Sciatic nerve (tissue), 2 donors: ENCODE measurements at regions not wholly inside any gene's neighbourhood (a gene's known extent, or its start where the extent isn't known, plus 50 kb on each side); places are given as distances from the start of the nearest gene placed in this dataset.
"Not testable (repeated sequence)": the region's sequence is repeated elsewhere in the genome, so short reads cannot be mapped to it uniquely, and the experiment has no call there.

Source experiments
- ATAC-seq: fragments of 200-7000 bp; cut with Tn5 transposase; one replicate; pipeline ENCODE4 v1.9.1; 2020; ENCODE audit warnings: mild to moderate bottlenecking, moderate library complexity
- DNase-seq: peaks from one replicate; pipeline ENCODE4 v3.0.0-alpha.2; 2020; ENCODE audit warnings: low spot score
- intact Hi-C: fragments of 100-400 bp; cut with DNase I; formaldehyde crosslinking; loops from one replicate; pipeline ENCODE4 v1.14.2; 2022
- donor health status: DM: no; HTN: no; CAD: no.
- donor health status: DM: no; HTN: no; CAD: no.

- intact Hi-C loops, result no loop called here
- DNase-seq, result no peak
- ATAC-seq, result no peak
These were observed 138.4 kb upstream of the FOXA2 start for GRCh38 chr20:22722811-22723210.

DNA sequence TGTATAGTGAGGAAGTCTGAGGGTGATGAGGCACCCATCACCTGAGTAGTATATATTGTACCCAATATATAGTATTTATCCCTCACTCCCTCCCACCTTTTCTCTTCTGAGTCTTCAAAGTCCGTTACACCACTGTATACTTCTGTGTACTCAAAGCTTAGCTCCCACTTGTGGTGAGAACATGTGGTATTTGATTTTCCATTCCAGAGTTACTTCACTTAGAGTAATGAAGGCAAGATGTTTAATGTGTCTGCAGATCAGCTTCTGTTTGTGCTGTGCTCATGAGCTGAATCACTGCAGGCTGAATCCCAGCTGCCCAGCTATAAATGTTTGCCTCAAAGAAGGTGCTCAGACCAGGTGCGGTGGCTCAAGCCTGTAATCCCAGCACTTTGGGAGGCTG lies 139.3 kb upstream of the FOXA2 start:
- ATAC-seq (no peak), DNase-seq (no peak)
- intact Hi-C loops, result no loop called here

DNA sequence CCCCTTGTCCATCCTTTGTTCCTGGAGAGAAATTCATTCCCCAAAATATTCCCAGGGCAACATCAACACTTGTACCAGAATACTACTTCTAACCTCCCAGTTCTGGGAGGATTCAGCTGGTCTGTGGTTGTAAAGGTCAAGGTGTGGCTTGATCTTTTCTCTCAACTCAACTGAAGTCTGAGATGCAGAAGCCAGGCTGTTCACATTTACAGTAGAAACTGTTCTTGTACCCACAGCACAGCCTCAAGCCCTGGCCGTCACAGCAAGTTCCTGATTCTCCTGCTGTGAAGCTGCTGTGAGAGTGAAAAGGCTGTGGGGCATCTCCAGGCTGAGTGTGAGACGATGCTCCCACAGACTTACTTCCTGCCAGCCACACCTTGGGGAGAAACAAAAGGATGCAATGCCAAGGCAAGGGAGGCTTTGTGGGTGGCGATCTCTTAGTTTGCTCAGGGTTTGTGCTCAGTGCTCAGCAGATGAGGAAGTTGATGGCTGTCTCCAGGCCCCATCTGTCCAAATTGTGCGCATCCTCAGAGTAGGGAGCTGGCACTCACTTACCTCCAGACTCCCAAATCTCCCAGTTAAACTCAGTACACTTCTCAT lies 143.9 kb upstream of the FOXA2 start:
- DNase-seq (no peak), ATAC-seq (peak; percentile 65)
- intact Hi-C loops, result no loop called here

DNA sequence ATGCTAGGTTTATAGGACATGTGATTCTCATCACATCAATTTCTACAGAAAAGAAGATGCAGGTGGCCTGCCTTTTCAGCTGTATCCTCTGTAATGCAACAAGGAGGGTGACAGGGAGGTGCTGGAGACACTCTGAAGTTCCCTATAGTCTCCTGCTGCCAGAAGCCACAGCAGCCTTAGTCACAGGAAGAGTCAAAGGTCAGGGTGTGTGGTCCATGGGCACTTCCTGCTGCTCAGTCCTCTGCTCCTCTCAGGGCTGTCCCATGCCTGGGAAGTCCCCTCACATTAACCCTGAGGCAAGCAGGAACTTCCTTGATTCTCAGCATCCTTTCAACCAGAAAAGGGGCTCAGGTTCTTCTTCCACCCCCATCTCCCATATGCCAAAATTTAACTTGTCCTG lies 144.8 kb upstream of the FOXA2 start:
- DNase-seq (no peak), ATAC-seq (no peak)
- intact Hi-C loops, result no loop called here

- intact Hi-C loops, result no loop called here
- ATAC-seq (no peak), DNase-seq (no peak)
These were observed 145.4 kb upstream of the FOXA2 start for GRCh38 chr20:22729616-22730236.

- ATAC-seq, result no peak
- intact Hi-C loops, result no loop called here
- DNase-seq, result no peak
These were observed 148.4 kb upstream of the FOXA2 start for GRCh38 chr20:22732751-22733150.

DNA sequence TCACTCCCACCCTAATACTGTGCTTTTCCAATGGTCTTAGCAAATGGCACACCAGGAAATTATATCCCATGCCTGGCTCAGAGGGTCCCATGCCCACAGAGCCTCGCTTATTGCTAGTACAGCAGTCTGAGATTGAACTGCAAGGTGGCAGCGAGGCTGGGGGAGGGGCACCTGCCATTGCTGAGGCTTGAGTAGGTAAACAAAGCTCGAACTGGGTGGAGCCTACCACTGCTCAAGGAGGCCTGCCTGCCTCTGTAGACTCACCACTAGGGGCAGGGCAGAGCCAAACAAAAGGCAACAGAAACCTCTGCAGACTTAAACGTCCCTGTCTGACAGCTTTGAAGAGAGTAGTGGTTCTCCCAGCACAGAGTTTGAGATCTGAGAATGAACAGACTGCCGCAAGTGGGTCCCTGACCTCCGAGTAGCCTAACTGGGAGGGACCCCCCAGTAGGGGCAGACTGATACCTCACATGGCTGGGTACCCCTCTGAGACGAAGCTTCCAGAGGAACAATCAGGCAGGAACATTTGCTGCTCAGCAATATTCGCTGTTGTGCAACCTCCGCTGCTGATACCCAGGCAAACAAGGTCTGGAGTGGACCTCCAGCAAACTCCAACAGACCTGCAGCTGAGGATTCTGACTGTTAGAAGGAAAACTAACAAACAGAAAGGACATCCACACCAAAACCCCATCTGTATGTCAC lies 150.7 kb upstream of the FOXA2 start:
- DNase-seq, intact Hi-C loops, ATAC-seq: not testable (repeated sequence)

GRCh38 chr20:22740829-22741228 lies 156.5 kb upstream of the FOXA2 start:
- DNase-seq (no peak), ATAC-seq (no peak)
- intact Hi-C loops, result no loop called here

DNA sequence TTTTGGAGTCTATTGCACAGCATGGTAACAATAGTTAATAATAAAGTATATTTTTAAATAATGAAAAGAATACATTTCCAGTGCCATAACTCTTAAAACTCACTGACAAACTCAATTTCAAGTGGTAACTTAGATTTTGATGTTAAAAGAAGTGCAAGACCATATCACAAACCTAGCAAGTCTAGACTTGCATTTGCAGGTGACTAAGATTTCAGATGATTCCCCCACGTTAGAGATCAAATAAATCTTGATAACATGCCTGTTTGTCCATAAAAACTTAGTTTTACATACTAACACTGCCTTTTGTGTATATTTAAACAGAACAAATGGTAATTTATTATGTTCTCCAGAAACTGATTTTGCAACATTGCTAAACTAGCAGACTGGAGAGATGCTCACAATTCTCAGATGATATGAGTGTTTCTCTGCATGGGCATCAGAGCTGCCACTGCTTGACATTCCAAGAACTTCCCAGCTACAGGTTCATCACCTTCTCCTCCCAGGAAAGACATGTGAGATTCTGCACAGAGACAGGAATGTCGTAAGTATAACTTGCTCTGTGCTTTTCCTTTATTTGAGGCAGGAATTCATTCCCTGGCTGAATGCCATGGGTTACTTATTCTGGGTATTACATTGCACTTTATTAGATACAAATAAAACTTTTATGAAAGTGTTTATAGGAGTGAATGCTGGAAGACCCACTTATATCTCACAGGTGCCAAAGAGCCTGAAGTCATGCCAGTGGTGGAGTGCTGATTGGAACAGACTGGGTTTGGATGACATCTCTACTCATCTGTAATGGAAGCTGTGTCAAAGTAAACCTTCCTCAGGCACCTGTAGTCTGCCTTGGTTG lies 160.2 kb upstream of the FOXA2 start:
- intact Hi-C loops, result no loop called here
- DNase-seq, result no peak
- ATAC-seq, result no peak

GRCh38 chr20:22745194-22745500 lies 160.8 kb upstream of the FOXA2 start:
- ATAC-seq (no peak), DNase-seq (no peak)
- intact Hi-C loops, result no loop called here

- intact Hi-C loops, result no loop called here
- DNase-seq, result no peak
These were observed 162.6 kb upstream of the FOXA2 start for GRCh38 chr20:22746957-22747356.

DNA sequence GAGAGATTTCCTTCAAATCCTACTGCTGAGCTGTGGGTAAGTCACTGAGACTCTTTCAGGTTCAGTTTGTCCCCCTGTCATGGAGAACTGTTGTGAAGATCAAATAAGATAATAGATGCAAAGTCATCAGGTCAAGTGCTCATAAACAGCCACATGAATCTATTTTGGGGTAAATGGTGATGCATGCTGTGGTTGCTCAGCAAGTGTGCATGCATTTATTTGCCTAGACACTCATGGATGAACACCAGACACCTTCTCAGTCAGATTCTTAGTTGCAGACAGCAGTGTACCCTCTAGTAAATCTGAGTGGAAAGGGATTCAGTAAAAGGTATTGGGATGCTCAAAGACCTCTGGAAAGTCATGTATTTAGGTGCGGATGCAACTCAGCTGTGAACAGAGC lies 168.0 kb upstream of the FOXA2 start:
- DNase-seq, result no peak
- no peak for ATAC-seq
- intact Hi-C loops, result no loop called here

More at GRCh38 chr20:22746957-22747356, 162.6 kb upstream of the FOXA2 start:
- no peak for ATAC-seq

GRCh38 chr20:22757424-22758183 lies 173.2 kb upstream of the FOXA2 start:
- ATAC-seq (no peak), DNase-seq (no peak)
- intact Hi-C loops, result no loop called here

DNA sequence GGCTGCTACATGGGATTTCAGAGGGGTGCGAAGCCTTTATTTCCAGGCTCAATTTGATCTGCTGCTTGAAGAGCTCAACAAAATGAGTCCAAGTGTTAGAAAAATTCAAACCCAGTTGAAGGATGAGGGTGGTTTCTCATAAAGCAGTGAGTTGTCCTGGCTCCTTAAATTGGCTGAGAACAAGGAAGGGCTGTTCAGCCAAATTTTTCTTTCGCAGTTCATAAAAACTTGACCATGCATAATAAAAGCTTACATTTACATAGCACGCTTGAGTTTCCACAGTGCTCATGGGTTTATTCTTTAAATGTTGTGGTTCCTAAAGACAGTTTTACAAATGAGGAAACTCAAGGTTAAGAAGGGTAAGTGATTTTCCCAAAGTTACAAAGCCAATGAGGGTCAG lies 174.4 kb upstream of the FOXA2 start:
- intact Hi-C loops, result no loop called here

GRCh38 chr20:22762576-22763256 lies 178.3 kb upstream of the FOXA2 start:
- intact Hi-C loops, result no loop called here
- DNase-seq (no peak), ATAC-seq (peak; percentile 31)

More for the DNA sequence above, 174.4 kb upstream of the FOXA2 start:
- DNase-seq, result no peak
- no peak for ATAC-seq

DNA sequence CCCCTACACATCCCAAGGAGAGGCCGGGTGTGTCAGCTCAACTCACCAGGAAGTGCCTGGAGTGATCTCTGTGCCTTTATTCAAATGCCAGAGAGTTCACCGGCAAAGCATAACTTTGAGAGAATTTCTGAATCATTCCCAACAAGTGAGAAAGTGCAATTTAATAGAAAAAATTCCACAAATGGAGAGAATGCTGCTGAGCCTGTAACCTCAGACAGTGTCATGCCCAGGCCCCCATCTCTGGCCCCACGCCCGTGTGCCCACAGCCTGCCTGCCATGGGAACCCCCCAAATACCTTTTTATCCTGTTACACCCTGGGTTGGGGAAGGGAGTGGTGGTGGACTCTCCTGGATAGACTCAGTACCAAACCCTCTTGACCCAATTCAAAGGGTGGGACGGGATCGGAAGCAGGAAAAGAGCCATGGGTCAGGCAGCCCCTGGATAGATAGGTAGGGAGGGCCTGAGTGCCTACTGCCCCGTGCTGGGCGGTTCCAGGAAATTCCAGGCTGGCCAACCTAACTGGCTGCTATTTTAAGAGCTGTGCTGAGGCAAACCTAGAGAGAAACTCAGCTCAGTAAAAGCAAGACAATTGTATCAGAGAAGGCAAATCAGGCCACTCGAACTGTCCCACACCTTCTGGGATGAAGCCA lies 179.0 kb upstream of the FOXA2 start:
- intact Hi-C loops, result no loop called here
- DNase-seq, result no peak
- peak; percentile 81 for ATAC-seq

GRCh38 chr20:22768266-22769178 lies 184.2 kb upstream of the FOXA2 start:
- DNase-seq (no peak), ATAC-seq (no peak)
- intact Hi-C loops, result no loop called here
